SK-N-SH (cell line): ENCODE measurements at regions not wholly inside any gene's neighbourhood (a gene's known extent, or its start where the extent isn't known, plus 50 kb on each side); places are given as distances from the start of the nearest gene placed in this dataset.

Source experiments
- CHD2 ChIP-seq: fragments of 150-350 bp; IDR thresholded peaks from 2 replicates; pipeline ENCODE4 v1.6.1; 2018; ENCODE audit warnings: low read length; ENCODE audit not compliant: partially characterized antibody
- CTCF ChIP-seq: fragments of 200-600 bp; sonication (generic); IDR thresholded peaks from 2 replicates; pipeline ENCODE4 v1.6.1; 2017; ENCODE audit warnings: antibody characterized with exemption, mild to moderate bottlenecking, moderate library complexity
- FOXM1 ChIP-seq: IDR thresholded peaks from 2 replicates; pipeline ENCODE4 v1.4.0; 2012; ENCODE audit warnings: low read depth, mild to moderate bottlenecking
- GABPA ChIP-seq: IDR thresholded peaks from 2 replicates; pipeline ENCODE4 v1.4.0; 2012; ENCODE audit warnings: low read depth, mild to moderate bottlenecking
- RAD21 ChIP-seq: IDR thresholded peaks from 2 replicates; pipeline ENCODE4 v1.6.1; 2012; ENCODE audit warnings: mild to moderate bottlenecking, low read length
- RXRA ChIP-seq: IDR thresholded peaks from 2 replicates; pipeline ENCODE4 v1.4.0; 2012; ENCODE audit warnings: low read depth, mild to moderate bottlenecking, borderline replicate concordance
- TAF1 ChIP-seq: IDR thresholded peaks from 2 replicates; pipeline ENCODE4 v1.6.1; 2012; ENCODE audit warnings: low read depth, mild to moderate bottlenecking, low read length, moderate library complexity, borderline replicate concordance
- USF1 ChIP-seq: IDR thresholded peaks from 2 replicates; pipeline ENCODE4 v1.4.0; 2012; ENCODE audit warnings: low read depth, borderline replicate concordance
- YY1 ChIP-seq: IDR thresholded peaks from 2 replicates; pipeline ENCODE4 v1.4.0; 2012; ENCODE audit warnings: low read depth, mild to moderate bottlenecking

DNA sequence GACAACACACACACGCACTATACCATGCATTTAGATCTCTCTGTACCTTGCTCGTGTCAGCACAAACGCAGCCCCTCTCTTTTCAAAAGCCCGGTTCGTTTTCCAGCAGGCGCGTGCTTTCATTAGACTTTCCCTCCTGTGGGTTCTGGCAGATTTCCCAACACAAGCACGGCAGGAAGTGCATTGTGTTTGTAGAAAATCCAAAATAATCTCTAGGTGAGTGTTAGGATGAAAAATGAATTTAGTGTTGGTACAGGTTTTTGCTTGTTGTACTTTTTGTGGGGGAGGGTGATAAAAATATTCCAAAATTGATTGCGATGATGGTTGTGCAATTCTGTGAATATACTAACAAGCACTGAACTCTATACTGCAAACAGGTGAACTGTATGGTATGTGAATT, 54.1 kb upstream of the POFUT2 start:
- no peak for TF ChIP-seq GABPA
- no peak for TF ChIP-seq USF1
- no peak for TF ChIP-seq RAD21
- TF ChIP-seq CTCF, result no peak
- no peak for TF ChIP-seq RXRA
- TF ChIP-seq TAF1, result no peak
- TF ChIP-seq FOXM1, result no peak
- TF ChIP-seq YY1, result no peak
- no peak for TF ChIP-seq CHD2
